Activated T-cell treated with anti-CD3 and anti-CD28 coated beads for 24 hours (primary cell): ENCODE measurements at regions not wholly inside any gene's neighbourhood (a gene's known extent, or its start where the extent isn't known, plus 50 kb on each side); places are given as distances from the start of the nearest gene placed in this dataset.
"Not testable (repeated sequence)": the region's sequence is repeated elsewhere in the genome, so short reads cannot be mapped to it uniquely, and the experiment has no call there.

Experiments used
- DNase-seq: peaks from one replicate; pipeline ENCODE4 v3.0.0-alpha.2; 2020; ENCODE audit warnings: low read depth

GRCh38 chr12:107373238-107373809 is 280.0 kb upstream of the CRY1 start:
- DNase-seq: no peak

GRCh38 chr12:107374161-107374840 is 281.0 kb upstream of the CRY1 start:
- no peak for DNase-seq

GRCh38 chr12:107375231-107375630 is 281.9 kb upstream of the CRY1 start:
- DNase-seq: no peak

- DNase-seq: no peak
Measured at GRCh38 chr12:107377596-107378385, 284.4 kb upstream of the CRY1 start.

- no peak for DNase-seq
Measured at GRCh38 chr12:107378609-107379008, 285.3 kb upstream of the CRY1 start.

GRCh38 chr12:107379142-107379851 is 285.9 kb upstream of the CRY1 start:
- not testable (repeated sequence) for DNase-seq

- no peak for DNase-seq
Measured at GRCh38 chr12:107379852-107380567, 286.7 kb upstream of the CRY1 start.

GRCh38 chr12:107384645-107385044 is 291.3 kb upstream of the CRY1 start:
- no peak for DNase-seq

- no peak for DNase-seq
Measured at GRCh38 chr12:107385509-107385908, 292.2 kb upstream of the CRY1 start.

GRCh38 chr12:107386569-107386968 is 293.2 kb upstream of the CRY1 start:
- no peak for DNase-seq

- no peak for DNase-seq
Measured at GRCh38 chr12:107388263-107388662, 294.9 kb upstream of the CRY1 start.

GRCh38 chr12:107390414-107390813 is 295.2 kb upstream of the PWP1 start:
- DNase-seq: no peak

- no peak for DNase-seq
Measured at GRCh38 chr12:107393043-107393717, 292.4 kb upstream of the PWP1 start.

GRCh38 chr12:107394693-107395092 is 290.9 kb upstream of the PWP1 start:
- no peak for DNase-seq

- DNase-seq: no peak
Measured at GRCh38 chr12:107395817-107396216, 289.8 kb upstream of the PWP1 start.

GRCh38 chr12:107396991-107397390 is 288.6 kb upstream of the PWP1 start:
- no peak for DNase-seq

GRCh38 chr12:107397890-107398500 is 287.6 kb upstream of the PWP1 start:
- DNase-seq: no peak

GRCh38 chr12:107399046-107399445 is 286.6 kb upstream of the PWP1 start:
- DNase-seq: no peak

GRCh38 chr12:107400686-107401447 is 284.7 kb upstream of the PWP1 start:
- no peak for DNase-seq
